LNCaP clone FGC (cell line): ENCODE measurements at regions not wholly inside any gene's neighbourhood (a gene's known extent, or its start where the extent isn't known, plus 50 kb on each side); places are given as distances from the start of the nearest gene placed in this dataset.

Experiments used
- DNase-seq: peaks from one replicate; pipeline ENCODE4 v3.0.0-alpha.2; 2011; ENCODE audit warnings: low read depth
- H3K4me3 ChIP-seq: 2 replicates; pipeline ENCODE4 v1.5.1; 2011; ENCODE audit warnings: mild to moderate bottlenecking, low read depth, low read length, control low read depth
- TF ChIP-seq, protein P1 (sequence below): IDR thresholded peaks from 2 replicates; pipeline ENCODE4 v1.5.1; 2012; ENCODE audit warnings: mild to moderate bottlenecking; ENCODE audit not compliant: control insufficient read depth, insufficient read depth; ENCODE audit errors: extremely low read depth

DNA sequence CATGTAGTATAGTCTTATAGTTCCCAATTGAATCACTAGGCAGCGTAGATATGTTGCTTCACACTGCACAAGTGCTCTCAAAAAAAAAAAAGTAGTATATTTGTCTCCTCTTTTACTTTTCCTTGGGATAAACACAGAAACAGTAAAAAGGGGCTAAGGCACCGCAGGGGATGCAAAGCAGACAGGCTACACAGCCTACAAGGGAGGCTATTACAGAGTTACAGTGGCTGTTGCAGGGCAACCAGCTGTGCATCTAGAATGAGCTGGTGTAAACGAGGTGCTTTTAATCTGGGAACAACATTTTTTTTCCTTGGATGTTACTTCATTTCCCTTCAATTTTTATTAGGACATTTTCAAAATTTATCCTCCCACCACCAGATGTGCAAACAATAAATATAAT lies 1934.7 kb upstream of the CELF4 start:
- H3K4me3 ChIP-seq: no peak overlapping the region
- DNase-seq: no peak
- TF ChIP-seq, protein P1, sequence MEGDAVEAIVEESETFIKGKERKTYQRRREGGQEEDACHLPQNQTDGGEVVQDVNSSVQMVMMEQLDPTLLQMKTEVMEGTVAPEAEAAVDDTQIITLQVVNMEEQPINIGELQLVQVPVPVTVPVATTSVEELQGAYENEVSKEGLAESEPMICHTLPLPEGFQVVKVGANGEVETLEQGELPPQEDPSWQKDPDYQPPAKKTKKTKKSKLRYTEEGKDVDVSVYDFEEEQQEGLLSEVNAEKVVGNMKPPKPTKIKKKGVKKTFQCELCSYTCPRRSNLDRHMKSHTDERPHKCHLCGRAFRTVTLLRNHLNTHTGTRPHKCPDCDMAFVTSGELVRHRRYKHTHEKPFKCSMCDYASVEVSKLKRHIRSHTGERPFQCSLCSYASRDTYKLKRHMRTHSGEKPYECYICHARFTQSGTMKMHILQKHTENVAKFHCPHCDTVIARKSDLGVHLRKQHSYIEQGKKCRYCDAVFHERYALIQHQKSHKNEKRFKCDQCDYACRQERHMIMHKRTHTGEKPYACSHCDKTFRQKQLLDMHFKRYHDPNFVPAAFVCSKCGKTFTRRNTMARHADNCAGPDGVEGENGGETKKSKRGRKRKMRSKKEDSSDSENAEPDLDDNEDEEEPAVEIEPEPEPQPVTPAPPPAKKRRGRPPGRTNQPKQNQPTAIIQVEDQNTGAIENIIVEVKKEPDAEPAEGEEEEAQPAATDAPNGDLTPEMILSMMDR: no peak

DNA sequence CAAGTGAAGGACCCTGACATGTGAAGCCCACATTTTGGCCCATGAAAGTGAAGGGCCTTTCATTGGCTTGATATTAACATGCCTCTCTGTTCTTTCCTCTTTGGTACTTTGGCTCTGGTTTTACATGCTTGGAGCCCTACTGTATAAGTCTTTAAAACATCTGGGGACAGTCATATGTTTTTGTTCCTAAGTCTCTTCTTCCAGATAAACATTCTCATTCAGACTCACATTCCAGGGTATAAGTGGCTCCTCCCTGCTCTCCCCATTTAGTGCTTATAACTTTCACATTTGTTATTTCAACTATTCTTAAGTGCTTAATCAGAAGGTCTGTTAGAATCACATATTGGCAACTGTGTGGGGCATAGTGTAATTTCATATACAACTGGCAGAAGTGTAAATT lies 1932.2 kb upstream of the CELF4 start:
- no peak overlapping the region for H3K4me3 ChIP-seq
- DNase-seq: no peak
- TF ChIP-seq, protein P1: no peak

DNA sequence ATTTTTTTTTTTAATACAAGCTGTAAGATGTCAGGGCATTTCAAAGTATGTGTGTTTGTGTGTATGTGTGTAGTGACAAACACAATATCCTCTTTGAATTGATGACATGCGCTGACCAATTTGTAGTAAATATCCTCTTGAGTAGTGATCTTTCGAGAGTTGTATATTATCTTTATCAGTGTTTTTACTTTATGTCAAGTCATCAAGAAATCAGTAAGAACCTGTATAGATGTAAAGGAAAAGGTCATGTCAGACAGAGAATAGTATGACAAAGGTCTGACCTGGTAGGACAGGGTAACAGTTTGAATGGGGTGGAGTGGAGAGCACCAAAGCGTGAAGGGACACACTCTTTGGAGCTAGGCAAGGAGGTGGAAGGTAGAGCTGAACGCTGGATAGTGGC lies 1931.4 kb upstream of the CELF4 start:
- no peak for DNase-seq
- TF ChIP-seq, protein P1: no peak
- no peak overlapping the region for H3K4me3 ChIP-seq

DNA sequence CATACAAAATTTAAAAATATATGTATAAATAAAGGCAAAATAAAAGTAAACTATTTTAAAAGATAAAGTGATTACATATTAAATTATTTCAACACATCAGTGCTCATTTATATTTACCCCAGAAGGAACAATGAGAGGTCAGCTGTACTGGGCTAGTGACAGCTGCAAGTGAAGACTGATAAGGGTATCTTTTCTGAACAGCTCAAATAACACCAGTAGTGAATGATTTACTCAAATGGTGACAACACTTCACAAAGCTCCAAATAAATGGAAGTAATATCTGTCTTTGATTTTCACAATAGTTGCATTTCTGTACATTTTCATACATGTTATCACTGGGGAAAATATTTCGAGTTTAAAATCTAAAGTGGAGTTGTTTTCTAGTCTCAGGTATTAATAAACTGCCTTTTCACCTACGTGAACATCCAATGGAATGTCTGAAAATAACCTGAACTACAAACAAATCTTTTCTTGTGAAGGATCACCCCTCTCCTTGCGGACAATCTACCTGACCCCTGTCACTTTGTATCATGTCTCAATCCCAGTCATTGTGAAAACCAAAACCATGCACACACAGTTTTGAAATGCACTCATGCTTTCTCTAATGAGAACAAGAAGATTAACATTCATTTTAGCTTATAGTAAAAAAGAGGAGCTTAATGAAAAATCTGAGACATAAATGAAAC lies 1928.8 kb upstream of the CELF4 start:
- DNase-seq: no peak
- TF ChIP-seq, protein P1: no peak
- no peak overlapping the region for H3K4me3 ChIP-seq

DNA sequence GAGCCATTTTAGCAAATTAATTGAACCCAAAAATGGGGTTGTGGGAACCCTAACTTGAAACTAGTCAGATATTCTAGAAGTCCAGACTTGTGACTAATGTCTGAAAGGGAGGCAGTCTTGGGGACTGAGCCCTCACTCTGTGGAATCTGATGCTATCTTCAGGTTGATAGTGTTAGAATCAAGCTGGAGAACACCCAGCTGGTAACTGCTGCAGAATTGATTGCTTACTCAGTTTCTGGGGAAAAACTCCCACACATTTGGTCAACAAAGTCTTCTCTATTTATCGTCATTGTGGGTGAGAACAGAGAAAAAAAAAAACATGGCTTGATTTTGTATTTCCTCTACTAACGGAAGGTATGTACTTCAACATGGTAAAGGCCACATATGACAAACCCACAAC lies 1925.8 kb upstream of the CELF4 start:
- TF ChIP-seq, protein P1: no peak
- no peak for DNase-seq
- H3K4me3 ChIP-seq: no peak overlapping the region

DNA sequence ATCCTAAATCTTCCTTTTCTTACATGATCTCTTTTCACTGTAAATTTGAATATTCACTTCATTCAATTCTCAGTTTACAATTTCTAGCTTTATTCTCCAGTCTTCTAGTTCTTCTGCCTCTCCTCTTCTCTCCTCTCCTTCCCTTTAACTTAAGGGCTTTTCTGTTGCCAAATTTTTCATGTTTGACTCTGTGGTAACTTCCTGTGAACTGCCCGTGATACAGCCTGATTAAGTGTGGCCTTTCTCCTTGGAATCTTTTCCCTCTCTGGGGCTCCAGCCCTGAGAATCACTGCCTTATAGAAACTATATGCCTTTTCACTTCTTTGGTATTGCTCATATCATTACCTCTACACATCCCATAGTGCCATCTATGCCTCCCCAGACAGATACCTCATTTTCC lies 1923.8 kb upstream of the CELF4 start:
- no peak for DNase-seq
- TF ChIP-seq, protein P1: no peak

DNA sequence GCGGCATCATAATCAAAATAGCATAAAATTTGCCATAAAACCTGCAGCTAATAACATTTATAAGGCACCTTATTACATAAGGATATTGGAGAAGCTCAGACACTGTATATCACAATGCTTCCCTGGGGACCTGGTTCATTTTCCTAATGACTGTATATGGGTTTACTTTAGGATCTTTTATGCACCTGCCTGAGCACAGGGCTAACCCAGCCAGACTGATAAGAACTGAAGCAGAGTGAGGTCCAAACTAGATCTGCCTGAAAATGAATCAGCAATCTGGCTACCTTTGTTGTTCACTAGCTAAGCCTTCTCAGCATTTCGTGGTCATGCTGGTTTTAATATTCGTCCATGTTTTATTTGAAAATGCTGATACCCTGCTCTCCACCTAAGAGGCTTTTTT lies 1922.3 kb upstream of the CELF4 start:
- DNase-seq: no peak
- TF ChIP-seq, protein P1: no peak
- H3K4me3 ChIP-seq: no peak overlapping the region

More for the DNA sequence above, 1923.8 kb upstream of the CELF4 start:
- H3K4me3 ChIP-seq: no peak overlapping the region
